ENCODE measurements at regions not wholly inside any gene's neighbourhood (a gene's known extent, or its start where the extent isn't known, plus 50 kb on each side); places are given as distances from the start of the nearest gene placed in this dataset.

DNA sequence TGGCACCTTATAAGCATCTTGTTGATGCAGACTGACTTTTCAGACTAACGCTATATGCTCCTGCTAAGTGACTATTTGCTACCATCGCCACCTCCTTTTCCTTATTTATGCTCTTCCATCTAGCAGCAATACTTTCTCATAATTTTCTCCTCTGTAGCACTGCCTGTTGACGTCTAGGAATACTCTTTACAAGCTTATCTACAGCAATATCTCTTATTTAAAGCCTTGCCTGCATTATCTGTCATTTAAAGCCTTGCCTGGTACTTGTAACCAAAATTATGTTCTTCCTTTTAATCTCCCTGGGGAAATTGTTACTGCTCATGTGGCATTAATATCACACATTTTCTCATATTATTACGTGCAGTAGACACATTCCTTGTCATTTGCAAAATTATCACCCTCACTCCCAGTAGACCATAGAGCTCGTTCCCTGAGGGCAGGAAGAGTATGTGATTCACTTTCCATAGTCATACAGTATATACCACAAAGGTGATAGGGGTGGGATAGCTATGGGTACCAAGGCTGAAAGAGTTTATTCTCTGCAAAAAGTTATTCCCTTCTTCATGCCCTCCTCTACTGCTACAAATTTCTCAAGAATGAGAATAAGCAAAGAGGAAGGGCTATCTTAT lies 359.7 kb upstream of the PCDH15 start:
- no peak overlapping the region for H3K4me3 ChIP-seq (ENCODE audit: low read length)
- TF ChIP-seq, protein P1, sequence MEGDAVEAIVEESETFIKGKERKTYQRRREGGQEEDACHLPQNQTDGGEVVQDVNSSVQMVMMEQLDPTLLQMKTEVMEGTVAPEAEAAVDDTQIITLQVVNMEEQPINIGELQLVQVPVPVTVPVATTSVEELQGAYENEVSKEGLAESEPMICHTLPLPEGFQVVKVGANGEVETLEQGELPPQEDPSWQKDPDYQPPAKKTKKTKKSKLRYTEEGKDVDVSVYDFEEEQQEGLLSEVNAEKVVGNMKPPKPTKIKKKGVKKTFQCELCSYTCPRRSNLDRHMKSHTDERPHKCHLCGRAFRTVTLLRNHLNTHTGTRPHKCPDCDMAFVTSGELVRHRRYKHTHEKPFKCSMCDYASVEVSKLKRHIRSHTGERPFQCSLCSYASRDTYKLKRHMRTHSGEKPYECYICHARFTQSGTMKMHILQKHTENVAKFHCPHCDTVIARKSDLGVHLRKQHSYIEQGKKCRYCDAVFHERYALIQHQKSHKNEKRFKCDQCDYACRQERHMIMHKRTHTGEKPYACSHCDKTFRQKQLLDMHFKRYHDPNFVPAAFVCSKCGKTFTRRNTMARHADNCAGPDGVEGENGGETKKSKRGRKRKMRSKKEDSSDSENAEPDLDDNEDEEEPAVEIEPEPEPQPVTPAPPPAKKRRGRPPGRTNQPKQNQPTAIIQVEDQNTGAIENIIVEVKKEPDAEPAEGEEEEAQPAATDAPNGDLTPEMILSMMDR (IDR thresholded peaks at IDR 0.05; ENCODE audit: insufficient read depth, low read depth, low read length, missing control alignments), result no peak
- DNase-seq (ENCODE audit: low read depth), result peak; percentile 61

DNA sequence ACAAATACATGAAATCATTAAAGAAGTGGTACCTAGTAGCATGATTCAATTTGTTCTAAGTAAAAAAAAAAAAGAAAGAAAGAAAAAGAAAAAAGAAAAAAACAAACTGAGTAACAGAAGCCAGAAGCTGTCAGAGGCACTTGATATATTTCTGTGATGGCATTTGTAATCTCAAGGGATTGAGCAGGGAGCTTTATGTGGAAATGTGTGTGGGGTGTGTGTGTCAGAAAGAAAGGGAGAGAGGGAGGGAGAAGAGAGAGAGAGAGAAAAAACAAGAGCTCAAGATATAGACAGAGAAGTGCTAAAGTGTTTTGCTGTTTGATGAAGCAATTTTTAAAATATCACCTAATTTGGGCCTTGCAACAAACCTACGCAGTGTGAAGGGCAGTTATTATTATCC lies 357.6 kb upstream of the PCDH15 start:
- TF ChIP-seq, protein P1 (IDR thresholded peaks at IDR 0.05; ENCODE audit: insufficient read depth, low read depth, low read length, missing control alignments), result no peak
- DNase-seq (ENCODE audit: low read depth), result no peak
- H3K4me3 ChIP-seq (ENCODE audit: low read length), result no peak overlapping the region

DNA sequence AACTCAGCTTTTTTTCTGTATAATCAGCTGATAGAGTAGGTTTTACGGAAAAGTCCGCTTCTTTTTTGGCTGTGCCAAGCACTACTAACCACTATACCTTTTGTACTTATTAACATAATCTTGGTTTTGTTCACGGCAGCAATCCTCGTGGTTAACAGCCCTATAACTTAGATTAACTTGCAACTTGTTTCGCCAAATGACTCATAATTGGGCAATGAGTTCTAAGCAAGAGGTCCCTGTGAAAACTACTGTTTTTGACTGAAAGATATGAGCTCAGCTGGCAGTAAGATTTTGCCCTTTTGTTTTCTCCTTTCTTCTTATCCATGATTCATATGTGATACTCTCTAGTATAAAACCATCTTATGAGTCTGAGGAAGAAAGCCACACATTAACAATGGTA lies 345.0 kb upstream of the PCDH15 start:
- DNase-seq (ENCODE audit: low read depth), result peak; percentile 88
- H3K4me3 ChIP-seq (ENCODE audit: low read length), result no peak overlapping the region
- TF ChIP-seq, protein P1 (IDR thresholded peaks at IDR 0.05; ENCODE audit: insufficient read depth, low read depth, low read length, missing control alignments), result no peak

DNA sequence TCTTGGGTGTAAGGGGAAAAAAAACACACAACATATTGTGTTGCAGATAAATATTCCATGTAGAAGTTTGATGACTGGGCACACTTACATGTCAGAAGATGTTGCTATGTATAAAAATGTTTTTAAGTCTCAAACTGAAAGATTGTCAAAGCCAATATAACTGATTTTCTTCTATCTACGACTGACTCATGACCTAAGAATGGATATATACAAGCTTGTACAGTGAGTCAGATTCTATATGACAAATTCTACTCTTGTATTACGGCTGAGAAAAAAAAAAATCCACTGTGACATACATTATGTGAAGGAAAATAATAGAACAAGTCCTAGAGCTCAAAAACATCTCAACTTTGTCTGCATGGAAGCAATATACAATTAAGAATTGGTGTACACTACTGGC lies 343.0 kb upstream of the PCDH15 start:
- TF ChIP-seq, protein P1 (IDR thresholded peaks at IDR 0.05; ENCODE audit: insufficient read depth, low read depth, low read length, missing control alignments), result no peak
- peak; percentile 67 for DNase-seq (ENCODE audit: low read depth)

DNA sequence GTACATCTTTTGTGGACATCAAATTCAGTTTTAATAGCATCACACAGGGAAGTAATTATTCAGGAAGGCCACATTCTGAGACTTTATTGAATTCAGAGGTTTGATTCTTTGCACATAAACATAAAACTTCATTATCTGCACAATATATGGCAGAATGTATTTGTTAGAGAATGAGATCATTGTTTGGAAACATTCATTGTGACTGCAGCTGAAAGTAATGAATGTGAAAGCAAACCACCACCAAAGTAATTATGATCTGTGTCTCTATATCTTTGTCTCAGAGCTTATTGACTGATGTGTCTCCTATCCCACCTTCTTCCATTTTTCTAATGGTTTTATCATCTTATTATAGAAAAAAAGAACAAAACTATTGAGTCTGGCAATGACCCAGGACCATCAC lies 340.9 kb upstream of the PCDH15 start:
- TF ChIP-seq, protein P1 (IDR thresholded peaks at IDR 0.05; ENCODE audit: insufficient read depth, low read depth, low read length, missing control alignments), result no peak
- H3K4me3 ChIP-seq (ENCODE audit: low read length), result no peak overlapping the region
- DNase-seq (ENCODE audit: low read depth), result no peak

More for the DNA sequence above, 343.0 kb upstream of the PCDH15 start:
- no peak overlapping the region for H3K4me3 ChIP-seq (ENCODE audit: low read length)

DNA sequence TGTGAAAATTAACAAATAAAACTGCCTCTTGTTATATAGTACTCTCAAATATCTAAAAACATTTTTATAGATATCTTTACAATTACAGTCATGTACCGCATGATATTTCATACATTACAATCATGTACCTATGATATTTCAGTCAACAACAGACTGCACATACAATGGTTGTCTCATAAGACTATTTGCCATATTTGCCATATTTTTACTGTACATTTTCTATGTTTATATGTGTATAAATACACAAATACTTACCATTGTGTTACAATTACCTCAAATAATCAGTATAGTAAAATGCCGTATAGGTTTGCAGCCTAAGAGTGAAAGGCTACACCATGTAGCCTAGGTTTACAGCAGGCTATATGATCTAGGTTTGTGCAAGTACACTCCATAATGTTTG lies 336.0 kb upstream of the PCDH15 start:
- DNase-seq (ENCODE audit: low read depth), result no peak
- TF ChIP-seq, protein P1 (IDR thresholded peaks at IDR 0.05; ENCODE audit: insufficient read depth, low read depth, low read length, missing control alignments), result no peak
- no peak overlapping the region for H3K4me3 ChIP-seq (ENCODE audit: low read length)

DNA sequence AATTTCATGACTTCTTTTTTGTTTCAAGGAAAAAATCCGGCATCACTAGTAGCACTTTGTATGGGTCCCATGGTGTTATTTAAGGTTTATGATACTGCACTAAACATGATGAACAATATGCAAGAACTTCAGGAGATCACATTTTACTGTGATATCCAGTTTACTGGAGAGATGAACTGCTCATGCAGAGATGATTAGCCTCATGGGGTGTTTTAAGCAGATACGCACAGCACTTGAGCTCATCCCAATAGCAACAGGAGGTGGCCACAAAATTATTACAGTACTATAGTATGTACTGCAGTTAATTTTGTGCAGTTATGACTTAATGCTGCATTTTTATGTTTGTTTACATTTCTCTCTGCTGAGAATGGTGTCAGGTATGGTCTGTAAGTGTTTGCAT lies 303.7 kb upstream of the PCDH15 start:
- TF ChIP-seq, protein P1 (IDR thresholded peaks at IDR 0.05; ENCODE audit: insufficient read depth, low read depth, low read length, missing control alignments), result no peak
- DNase-seq (ENCODE audit: low read depth), result no peak
- H3K4me3 ChIP-seq (ENCODE audit: low read length), result no peak overlapping the region

Measured in epithelial cell of esophagus (primary cell).